ENCODE measurements at regions not wholly inside any gene's neighbourhood (a gene's known extent, or its start where the extent isn't known, plus 50 kb on each side); places are given as distances from the start of the nearest gene placed in this dataset.

- no peaks in the 10 kb centered on the region for H3K27me3 Mint-ChIP-seq
- no peak for DNase-seq
These were observed 601.5 kb upstream of the SOX9 start for GRCh38 chr17:71519285-71519684.

GRCh38 chr17:71521724-71522123 lies 599.1 kb upstream of the SOX9 start:
- H3K4me3 Mint-ChIP-seq = no peak overlapping the region
- no peak for ATAC-seq
- H3K27me3 Mint-ChIP-seq = no peaks in the 10 kb centered on the region
- H3K4me1 Mint-ChIP-seq = no peaks in the 10 kb centered on the region
- no peaks in the 10 kb centered on the region for H3K36me3 Mint-ChIP-seq (ENCODE audit: low read depth)
- H3K9me3 Mint-ChIP-seq = peaks cover 11% of the 10 kb centered on the region
- DNase-seq = no peak
- no peak overlapping the region for H3K27ac Mint-ChIP-seq

More at GRCh38 chr17:71519285-71519684, 601.5 kb upstream of the SOX9 start:
- H3K4me1 Mint-ChIP-seq = no peaks in the 10 kb centered on the region
- no peak for ATAC-seq
- H3K9me3 Mint-ChIP-seq = peaks cover 8% of the 10 kb centered on the region
- H3K27ac Mint-ChIP-seq = no peak overlapping the region
- no peaks in the 10 kb centered on the region for H3K36me3 Mint-ChIP-seq (ENCODE audit: low read depth)
- no peak overlapping the region for H3K4me3 Mint-ChIP-seq

- Mint-ChIP-seq H3K4me3 (no peak overlapping the region), H3K27ac (no peak overlapping the region), H3K4me1 (no peaks in the 10 kb centered on the region), H3K36me3 (ENCODE audit: low read depth) (no peaks in the 10 kb centered on the region), H3K9me3 (peaks cover 11% of the 10 kb centered on the region), H3K27me3 (no peaks in the 10 kb centered on the region)
- ATAC-seq (no peak), DNase-seq (no peak)
These were observed 598.4 kb upstream of the SOX9 start for GRCh38 chr17:71522383-71522782.

GRCh38 chr17:71527311-71527710 lies 593.5 kb upstream of the SOX9 start:
- Mint-ChIP-seq H3K27me3 (no peaks in the 10 kb centered on the region), H3K36me3 (ENCODE audit: low read depth) (no peaks in the 10 kb centered on the region), H3K27ac (no peak overlapping the region), H3K9me3 (peaks cover 11% of the 10 kb centered on the region), H3K4me1 (no peaks in the 10 kb centered on the region), H3K4me3 (no peak overlapping the region)
- ATAC-seq = no peak
- no peak for DNase-seq

- ATAC-seq = no peak
- no peak for DNase-seq
- H3K36me3 Mint-ChIP-seq (ENCODE audit: low read depth) = no peaks in the 10 kb centered on the region
- no peaks in the 10 kb centered on the region for H3K4me1 Mint-ChIP-seq
- no peak overlapping the region for H3K27ac Mint-ChIP-seq
- H3K4me3 Mint-ChIP-seq = no peak overlapping the region
- H3K27me3 Mint-ChIP-seq = no peaks in the 10 kb centered on the region
- peaks cover 5% of the 10 kb centered on the region for H3K9me3 Mint-ChIP-seq
These were observed 592.6 kb upstream of the SOX9 start for GRCh38 chr17:71528210-71528609.

- H3K4me3 Mint-ChIP-seq = no peak overlapping the region
- no peak for ATAC-seq
These were observed 590.6 kb upstream of the SOX9 start for GRCh38 chr17:71530248-71530647.

GRCh38 chr17:71535321-71535720 lies 585.5 kb upstream of the SOX9 start:
- ATAC-seq = no peak
- H3K27me3 Mint-ChIP-seq = no peaks in the 10 kb centered on the region
- H3K9me3 Mint-ChIP-seq = peaks cover 6% of the 10 kb centered on the region
- no peak overlapping the region for H3K27ac Mint-ChIP-seq
- H3K4me1 Mint-ChIP-seq = no peaks in the 10 kb centered on the region
- H3K36me3 Mint-ChIP-seq (ENCODE audit: low read depth) = no peaks in the 10 kb centered on the region
- DNase-seq = no peak
- no peak overlapping the region for H3K4me3 Mint-ChIP-seq

More at GRCh38 chr17:71530248-71530647, 590.6 kb upstream of the SOX9 start:
- Mint-ChIP-seq H3K4me1 (no peaks in the 10 kb centered on the region), H3K9me3 (no peaks in the 10 kb centered on the region), H3K36me3 (ENCODE audit: low read depth) (no peaks in the 10 kb centered on the region), H3K27me3 (no peaks in the 10 kb centered on the region), H3K27ac (no peak overlapping the region)
- DNase-seq = no peak

GRCh38 chr17:71546419-71546818 lies 574.4 kb upstream of the SOX9 start:
- ATAC-seq (no peak), DNase-seq (no peak)
- no peak overlapping the region for H3K4me3 Mint-ChIP-seq
- H3K36me3 Mint-ChIP-seq (ENCODE audit: low read depth) = no peaks in the 10 kb centered on the region
- H3K27me3 Mint-ChIP-seq = no peaks in the 10 kb centered on the region
- H3K4me1 Mint-ChIP-seq = no peaks in the 10 kb centered on the region
- no peak overlapping the region for H3K27ac Mint-ChIP-seq
- peaks cover 4% of the 10 kb centered on the region for H3K9me3 Mint-ChIP-seq

- Mint-ChIP-seq H3K4me3 (no peak overlapping the region), H3K27me3 (no peaks in the 10 kb centered on the region), H3K36me3 (ENCODE audit: low read depth) (no peaks in the 10 kb centered on the region), H3K9me3 (peaks cover 8% of the 10 kb centered on the region), H3K27ac (no peak overlapping the region), H3K4me1 (no peaks in the 10 kb centered on the region)
- DNase-seq (no peak), ATAC-seq (no peak)
These were observed 572.9 kb upstream of the SOX9 start for GRCh38 chr17:71547904-71548303.

GRCh38 chr17:71548540-71549190 lies 572.2 kb upstream of the SOX9 start:
- DNase-seq (no peak), ATAC-seq (no peak)
- no peak overlapping the region for H3K4me3 Mint-ChIP-seq
- peaks cover 8% of the 10 kb centered on the region for H3K9me3 Mint-ChIP-seq
- no peak overlapping the region for H3K27ac Mint-ChIP-seq
- H3K4me1 Mint-ChIP-seq = no peaks in the 10 kb centered on the region
- no peaks in the 10 kb centered on the region for H3K27me3 Mint-ChIP-seq
- no peaks in the 10 kb centered on the region for H3K36me3 Mint-ChIP-seq (ENCODE audit: low read depth)

- no peaks in the 10 kb centered on the region for H3K36me3 Mint-ChIP-seq (ENCODE audit: low read depth)
- DNase-seq (no peak), ATAC-seq (no peak)
- no peak overlapping the region for H3K27ac Mint-ChIP-seq
- peaks cover 13% of the 10 kb centered on the region for H3K9me3 Mint-ChIP-seq
- no peaks in the 10 kb centered on the region for H3K4me1 Mint-ChIP-seq
- no peaks in the 10 kb centered on the region for H3K27me3 Mint-ChIP-seq
- no peak overlapping the region for H3K4me3 Mint-ChIP-seq
These were observed 570.1 kb upstream of the SOX9 start for GRCh38 chr17:71550675-71551074.

GRCh38 chr17:71553381-71553780 lies 567.4 kb upstream of the SOX9 start:
- ATAC-seq (no peak), DNase-seq (no peak)
- no peaks in the 10 kb centered on the region for H3K4me1 Mint-ChIP-seq
- no peaks in the 10 kb centered on the region for H3K36me3 Mint-ChIP-seq (ENCODE audit: low read depth)
- peaks cover 15% of the 10 kb centered on the region for H3K9me3 Mint-ChIP-seq
- no peaks in the 10 kb centered on the region for H3K27me3 Mint-ChIP-seq
- H3K4me3 Mint-ChIP-seq = no peak overlapping the region
- no peak overlapping the region for H3K27ac Mint-ChIP-seq

- no peaks in the 10 kb centered on the region for H3K4me1 Mint-ChIP-seq
- DNase-seq = no peak
- no peak overlapping the region for H3K4me3 Mint-ChIP-seq
- ATAC-seq = no peak
- H3K36me3 Mint-ChIP-seq (ENCODE audit: low read depth) = no peaks in the 10 kb centered on the region
- no peaks in the 10 kb centered on the region for H3K27me3 Mint-ChIP-seq
- H3K27ac Mint-ChIP-seq = no peak overlapping the region
- H3K9me3 Mint-ChIP-seq = peaks cover 14% of the 10 kb centered on the region
These were observed 561.9 kb upstream of the SOX9 start for GRCh38 chr17:71558901-71559300.

- ATAC-seq (no peak), DNase-seq (no peak)
- Mint-ChIP-seq H3K9me3 (peaks cover 4% of the 10 kb centered on the region), H3K36me3 (ENCODE audit: low read depth) (no peaks in the 10 kb centered on the region), H3K27ac (no peak overlapping the region), H3K4me1 (no peaks in the 10 kb centered on the region), H3K4me3 (no peak overlapping the region), H3K27me3 (no peaks in the 10 kb centered on the region)
These were observed 548.5 kb upstream of the SOX9 start for GRCh38 chr17:71572343-71572742.

GRCh38 chr17:71578446-71578845 lies 542.4 kb upstream of the SOX9 start:
- Mint-ChIP-seq H3K36me3 (ENCODE audit: low read depth) (no peaks in the 10 kb centered on the region), H3K27me3 (no peaks in the 10 kb centered on the region), H3K9me3 (peaks cover 18% of the 10 kb centered on the region), H3K4me1 (no peaks in the 10 kb centered on the region), H3K4me3 (no peak overlapping the region), H3K27ac (no peak overlapping the region)
- DNase-seq (no peak), ATAC-seq (no peak)

- no peak overlapping the region for H3K27ac Mint-ChIP-seq
- H3K27me3 Mint-ChIP-seq = no peaks in the 10 kb centered on the region
- H3K4me3 Mint-ChIP-seq = no peak overlapping the region
- ATAC-seq (no peak), DNase-seq (no peak)
- H3K4me1 Mint-ChIP-seq = no peaks in the 10 kb centered on the region
- no peaks in the 10 kb centered on the region for H3K36me3 Mint-ChIP-seq (ENCODE audit: low read depth)
- H3K9me3 Mint-ChIP-seq = peaks cover 18% of the 10 kb centered on the region
These were observed 540.6 kb upstream of the SOX9 start for GRCh38 chr17:71580220-71580619.

Data from activated naive CD8-positive, alpha-beta T cell treated with anti-CD3 and anti-CD28 coated beads, Interleukin-2, amount 50 U/mL, for 24 hours (primary cell).